ENCODE measurements at regions not wholly inside any gene's neighbourhood (a gene's known extent, or its start where the extent isn't known, plus 50 kb on each side); places are given as distances from the start of the nearest gene placed in this dataset.

GRCh38 chr4:8709050-8709728 lies 116.6 kb downstream of the CPZ start:
- no peak overlapping the region for H4K91ac ChIP-seq (replicated peaks; ENCODE audit: insufficient read length, low read length)
- no peak overlapping the region for H3K18ac ChIP-seq (ENCODE audit: extremely low read depth, low read length)
- H2BK120ac ChIP-seq (replicated peaks; ENCODE audit: low read depth, low read length): no peak overlapping the region
- H2AFZ ChIP-seq (ENCODE audit: low read length): no peak overlapping the region
- no peak overlapping the region for H3K9ac ChIP-seq (replicated peaks in 1 of 4; ENCODE audit: extremely low read depth in 1 of 4, low read depth in 3 of 4, low read length in 3 of 4)
- TF ChIP-seq CHD2 (IDR thresholded peaks at IDR 0.05; ENCODE audit: low read length) (no peak), SRF (IDR thresholded peaks at IDR 0.05; ENCODE audit: low read depth, low read length) (no peak), EP300 (IDR thresholded peaks at IDR 0.05; ENCODE audit: borderline replicate concordance in 1 of 2, low read depth in 2 of 2, low read length in 2 of 2) (no peak), YY1 (IDR thresholded peaks at IDR 0.05; ENCODE audit: low read depth, low read length) (no peak), CEBPB (IDR thresholded peaks at IDR 0.05; ENCODE audit: low read depth, low read length) (no peak), PHF8 (conservative IDR thresholded peaks at IDR 0.05; ENCODE audit: low read depth, low read length) (no peak), TCF12 (IDR thresholded peaks at IDR 0.05; ENCODE audit: low read depth, low read length) (no peak)
- H2BK12ac ChIP-seq (ENCODE audit: low read depth, low read length): no peak overlapping the region
- no peak overlapping the region for H3K14ac ChIP-seq (ENCODE audit: insufficient read length)
- peaks cover 0 to 10% of the 10 kb centered on the region in 2 experiments; a peak in 2 of 4 replicates for H3K9me3 ChIP-seq (ENCODE audit: insufficient read depth in 2 of 2, low read depth in 1 of 2, low read length in 1 of 2)
- H3K23me2 ChIP-seq (ENCODE audit: low read depth, low read length): no peaks in the 10 kb centered on the region
- H3K79me1 ChIP-seq (ENCODE audit: low read depth, low read length): no peaks in the 10 kb centered on the region
- H3K56ac ChIP-seq (replicated peaks; ENCODE audit: insufficient read length, low read depth, low read length): no peak overlapping the region
- H4K5ac ChIP-seq (ENCODE audit: insufficient read length, low read depth, low read length): no peak overlapping the region
- H3K4me2 ChIP-seq (ENCODE audit: insufficient read depth in 1 of 2, low read depth in 2 of 2, low read length in 2 of 2): no peak overlapping the region
- H3K4ac ChIP-seq (replicated peaks; ENCODE audit: insufficient read length, low read depth, low read length): no peak overlapping the region
- H3K4me3 ChIP-seq (ENCODE audit: extremely low read depth in 1 of 4, insufficient read depth in 2 of 4, low read depth in 3 of 4, low read length in 4 of 4): no peak overlapping the region
- H2BK5ac ChIP-seq (ENCODE audit: low read depth, low read length): no peak overlapping the region
- WGBS, 2 experiments (ENCODE audit: extremely low coverage in 1 of 2, insufficient coverage in 1 of 2, insufficient read length in 1 of 2, insufficient replicate concordance in 2 of 2, low coverage in 1 of 2, low lambda C conversion rate in 2 of 2, missing lambda C conversion rate in 1 of 2): 88% methylated on average over 15 of the region's 15 CpGs; no CpG with 5 or more reads in 1 of the 2 experiments
- H3K36me3 ChIP-seq (ENCODE audit: control insufficient read depth in 2 of 4, insufficient read depth in 4 of 4, low read length in 3 of 4): no peaks in the 10 kb centered on the region
- no peak overlapping the region for H2AK5ac ChIP-seq (ENCODE audit: low read depth, low read length)
- H3K27me3 ChIP-seq (replicated peaks in 1 of 4; ENCODE audit: control insufficient read depth in 3 of 4, extremely low read depth in 1 of 4, insufficient read depth in 3 of 4, low read length in 3 of 4): no peaks in the 10 kb centered on the region
- FAIRE-seq (no peak), DNase-seq (ENCODE audit: low read depth in 1 of 2, low spot score in 2 of 2) (peak in 1 of 2 experiments; percentile 27)
- H3K79me2 ChIP-seq (ENCODE audit: control insufficient read depth in 1 of 2, insufficient read depth in 2 of 2, low read length in 2 of 2): no peaks in the 10 kb centered on the region
- POLR2A ChIA-PET (ENCODE audit: partially characterized antibody): no interaction called here
- no peak overlapping the region for H3K27ac ChIP-seq (ENCODE audit: low read depth, low read length)
- H2BK15ac ChIP-seq (ENCODE audit: low read length): no peak overlapping the region
- no peak overlapping the region for H3K23ac ChIP-seq (ENCODE audit: insufficient read length)
- no peaks in the 10 kb centered on the region for H4K20me1 ChIP-seq (replicated peaks in 1 of 2; ENCODE audit: control insufficient read depth in 1 of 2, insufficient read depth in 2 of 2, low read length in 2 of 2)
- H4K8ac ChIP-seq (ENCODE audit: extremely low read depth, insufficient read depth, low read length): peak overlapping the region; percentile 11; the same call in 1 of the 2 replicates
- no peak overlapping the region for H2BK20ac ChIP-seq (ENCODE audit: low read length)
- CTCF ChIA-PET (ENCODE audit: partially characterized antibody): interaction anchor here (0.6 to 1.4 kb wide), 6 partner anchors 21 to 1242 kb away, joined by 3 to 4 read pairs (median 3); no protein-coding TSS in a partner anchor
- peaks cover 0 to 9% (median 2%) of the 10 kb centered on the region in 4 experiments; a peak in 5 of 7 replicates for H3K4me1 ChIP-seq (replicated peaks in 1 of 4; ENCODE audit: control insufficient read depth in 3 of 4, insufficient read depth in 4 of 4, low read length in 3 of 4)

All from H1 (cell line).